Transverse colon (tissue), 4 donors: ENCODE measurements at regions not wholly inside any gene's neighbourhood (a gene's known extent, or its start where the extent isn't known, plus 50 kb on each side); places are given as distances from the start of the nearest gene placed in this dataset.

Experiments used
- POLR2A ChIP-seq: fragments of 450-650 bp; IDR thresholded peaks from one replicate; pipeline ENCODE4 v1.6.1; 2016; ENCODE audit warnings: antibody characterized with exemption, mild to moderate bottlenecking, moderate library complexity
- POLR2AphosphoS5 ChIP-seq, 3 donors: sonication (generic); formaldehyde crosslinking; IDR thresholded peaks; one replicate each; pipeline ENCODE4 v1.6.1; 2016; ENCODE audit warnings: antibody characterized with exemption in 3 of 3
- TF ChIP-seq, protein P1 (sequence below), 5 experiments: fragments of 200-600 bp in 3 of 5; fragments of 450-650 bp in 2 of 5; sonication (generic) in 3 of 5; IDR thresholded peaks; 1 replicate in 2 of 5; 2 replicates in 3 of 5; pipeline ENCODE4 v1.5.1; 2016 to 2017; ENCODE audit warnings: antibody characterized with exemption in 5 of 5, inconsistent platforms in 3 of 5, mild to moderate bottlenecking in 2 of 5, moderate library complexity in 1 of 5

DNA sequence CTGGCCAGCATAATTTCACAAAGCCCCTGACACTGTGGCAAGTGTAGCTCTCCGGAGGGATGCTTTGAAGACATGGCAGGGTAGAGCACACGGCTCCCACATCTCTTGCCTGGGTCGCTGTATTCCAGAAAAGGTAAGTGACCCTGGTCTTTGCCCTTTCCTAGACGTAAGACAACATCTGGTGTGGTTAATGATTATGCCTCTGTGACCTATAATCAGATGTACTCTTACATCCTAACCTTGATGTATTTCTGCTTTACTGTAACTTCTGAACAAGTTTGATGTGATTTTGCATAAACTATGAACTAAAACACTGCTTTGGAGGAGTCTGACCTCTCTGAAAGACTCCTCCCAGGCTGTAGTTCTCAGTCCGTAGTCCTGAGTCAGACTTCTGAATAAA lies 59.1 kb upstream of the ACSL1 start:
- TF ChIP-seq, protein P1, sequence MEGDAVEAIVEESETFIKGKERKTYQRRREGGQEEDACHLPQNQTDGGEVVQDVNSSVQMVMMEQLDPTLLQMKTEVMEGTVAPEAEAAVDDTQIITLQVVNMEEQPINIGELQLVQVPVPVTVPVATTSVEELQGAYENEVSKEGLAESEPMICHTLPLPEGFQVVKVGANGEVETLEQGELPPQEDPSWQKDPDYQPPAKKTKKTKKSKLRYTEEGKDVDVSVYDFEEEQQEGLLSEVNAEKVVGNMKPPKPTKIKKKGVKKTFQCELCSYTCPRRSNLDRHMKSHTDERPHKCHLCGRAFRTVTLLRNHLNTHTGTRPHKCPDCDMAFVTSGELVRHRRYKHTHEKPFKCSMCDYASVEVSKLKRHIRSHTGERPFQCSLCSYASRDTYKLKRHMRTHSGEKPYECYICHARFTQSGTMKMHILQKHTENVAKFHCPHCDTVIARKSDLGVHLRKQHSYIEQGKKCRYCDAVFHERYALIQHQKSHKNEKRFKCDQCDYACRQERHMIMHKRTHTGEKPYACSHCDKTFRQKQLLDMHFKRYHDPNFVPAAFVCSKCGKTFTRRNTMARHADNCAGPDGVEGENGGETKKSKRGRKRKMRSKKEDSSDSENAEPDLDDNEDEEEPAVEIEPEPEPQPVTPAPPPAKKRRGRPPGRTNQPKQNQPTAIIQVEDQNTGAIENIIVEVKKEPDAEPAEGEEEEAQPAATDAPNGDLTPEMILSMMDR (IDR thresholded peaks at IDR 0.05) = no peak
- TF ChIP-seq POLR2AphosphoS5 (IDR thresholded peaks at IDR 0.05) = no peak
- no peak for TF ChIP-seq POLR2A
